K562 (cell line): ENCODE measurements at regions not wholly inside any gene's neighbourhood (a gene's known extent, or its start where the extent isn't known, plus 50 kb on each side); places are given as distances from the start of the nearest gene placed in this dataset.

Source experiments
- CEBPZ ChIP-seq: fragments of 150-350 bp; IDR thresholded peaks from 2 replicates; pipeline ENCODE4 v1.6.1; 2014; ENCODE audit warnings: low read depth, mild to moderate bottlenecking, low read length, borderline replicate concordance
- CREM ChIP-seq: IDR thresholded peaks from 2 replicates; pipeline ENCODE4 v1.6.1; 2014; ENCODE audit warnings: antibody characterized with exemption, low read depth
- HDAC2 ChIP-seq: fragments of 450-650 bp; IDR thresholded peaks from 2 replicates; pipeline ENCODE4 v1.6.1; 2016; ENCODE audit warnings: mild to moderate bottlenecking
- MEF2D ChIP-seq: conservative IDR thresholded peaks from 2 replicates; pipeline ENCODE4 v1.6.1; 2016; ENCODE audit warnings: low read depth, missing genetic modification characterization, missing compliant biosample characterization
- NONO ChIP-seq, 2 experiments: fragments of 200-400 bp in 1 of 2; fragments of 450-650 bp in 1 of 2; formaldehyde crosslinking in 1 of 2; IDR thresholded peaks; 2 replicates each; pipeline ENCODE4 v1.6.1; 2017; ENCODE audit warnings: low read depth in 2 of 2, mild to moderate bottlenecking in 2 of 2, moderate library complexity in 2 of 2, low read length in 1 of 2
- REST ChIP-seq, 2 experiments: fragments of 450-650 bp; formaldehyde crosslinking in 1 of 2; IDR thresholded peaks; 2 replicates each; pipeline versions ENCODE4 v1.4.0 to v1.6.1; 2014 to 2020; ENCODE audit warnings: mild to moderate bottlenecking in 2 of 2, borderline replicate concordance in 1 of 2, low read depth in 1 of 2
- YY1 ChIP-seq, 3 experiments: IDR thresholded peaks; 2 replicates each; pipeline ENCODE4 v1.6.1; 2011; ENCODE audit warnings: low read length in 2 of 3, mild to moderate bottlenecking in 2 of 3, moderate library complexity in 2 of 3, borderline replicate concordance in 1 of 3, control low read depth in 1 of 3, low read depth in 1 of 3; ENCODE audit not compliant: insufficient read depth in 3 of 3, insufficient replicate concordance in 2 of 3, control insufficient read depth in 1 of 3, insufficient read length in 1 of 3; ENCODE audit errors: extremely low read depth in 1 of 3
- ZNF121 ChIP-seq: sonication (generic); formaldehyde crosslinking; conservative IDR thresholded peaks from 2 replicates; pipeline ENCODE4 v1.8.0; 2022; ENCODE audit warnings: missing genetic modification reagents
- ZNF384 ChIP-seq: IDR thresholded peaks from 2 replicates; pipeline ENCODE4 v1.6.1; 2012; ENCODE audit warnings: low read depth, low read length, improper control_type of control experiment
- ZNF511 ChIP-seq: sonication (generic); formaldehyde crosslinking; IDR thresholded peaks from 2 replicates; pipeline ENCODE4 v1.8.0; 2022; ENCODE audit warnings: mild to moderate bottlenecking, missing genetic modification reagents
- ZNF589 ChIP-seq: fragments of 200-800 bp; sonication (Bioruptor generic); IDR thresholded peaks from 2 replicates; pipeline ENCODE4 v1.6.1; 2016; ENCODE audit warnings: low read depth, missing genetic modification characterization, missing compliant biosample characterization

- TF ChIP-seq REST (IDR thresholded peaks at IDR 0.05; ENCODE audit: borderline replicate concordance) (no peak), REST (CRISPR knock-in tag; IDR thresholded peaks at IDR 0.05; ENCODE audit: low read depth) (no peak), ZNF384 (no peak), YY1 (IDR thresholded peaks at IDR 0.05; ENCODE audit: borderline replicate concordance in 1 of 3, control insufficient read depth in 1 of 3, extremely low read depth in 1 of 3, insufficient read depth in 3 of 3, insufficient read length in 1 of 3, insufficient replicate concordance in 2 of 3, low read depth in 1 of 3, low read length in 2 of 3) (no peak), NONO (IDR thresholded peaks at IDR 0.05; ENCODE audit: low read depth in 2 of 2, low read length in 1 of 2) (no peak), CEBPZ (no peak), MEF2D (tag) (no peak), ZNF589 (no peak), ZNF511 (no peak), HDAC2 (no peak), ZNF121 (CRISPR knock-in tag) (no peak), CREM (no peak)
Observed at GRCh38 chr3:44012160-44012899, 229.4 kb upstream of the TOPAZ1 start (continued).
